ENCODE measurements at regions not wholly inside any gene's neighbourhood (a gene's known extent, or its start where the extent isn't known, plus 50 kb on each side); places are given as distances from the start of the nearest gene placed in this dataset.

DNA sequence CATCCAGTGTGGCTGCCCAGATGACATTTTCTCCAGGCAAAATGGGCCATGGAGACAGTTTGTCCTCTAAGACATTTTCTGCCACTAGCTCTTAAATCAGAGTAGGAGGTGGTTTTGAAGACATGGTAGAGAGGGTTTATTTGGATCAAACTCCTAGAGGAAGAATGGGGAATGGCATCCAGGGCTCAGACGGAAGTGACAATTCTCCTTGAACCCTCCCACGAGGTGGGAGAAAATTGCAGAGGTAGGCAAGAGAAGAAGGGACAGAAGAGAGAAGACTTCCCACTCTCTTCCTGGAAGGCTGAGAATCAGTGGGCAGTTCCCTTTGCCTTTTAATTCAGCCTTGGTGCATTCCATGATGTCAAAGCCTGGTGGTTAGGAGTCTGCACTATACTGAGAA lies 194.0 kb downstream of the SMIM20 start:
- Histone ChIP-seq H3K27ac (no peak overlapping the region), H3K4me1 (peaks cover 0 to 6% (median 0%) of the 10 kb centered on the region in 4 donors), H3K27me3 (no peaks in the 10 kb centered on the region), H3K4me3 (no peak overlapping the region), H3K9me3 (peaks cover under 1 to 6% (median 2%) of the 10 kb centered on the region in 4 donors), H3K36me3 (no peaks in the 10 kb centered on the region)
- ATAC-seq (ENCODE audit: low FRiP score in 2 of 2) (no peak), DNase-seq (no peak)
- whole genome bisulfite sequencing, 2 donors = 67% methylated on average over 2 of the region's 2 CpGs
- TF ChIP-seq POLR2AphosphoS5 (IDR thresholded peaks at IDR 0.05) (no peak), POLR2A (IDR thresholded peaks at IDR 0.05) (no peak), EP300 (IDR thresholded peaks at IDR 0.05) (no peak)
- TF ChIP-seq, protein P1, sequence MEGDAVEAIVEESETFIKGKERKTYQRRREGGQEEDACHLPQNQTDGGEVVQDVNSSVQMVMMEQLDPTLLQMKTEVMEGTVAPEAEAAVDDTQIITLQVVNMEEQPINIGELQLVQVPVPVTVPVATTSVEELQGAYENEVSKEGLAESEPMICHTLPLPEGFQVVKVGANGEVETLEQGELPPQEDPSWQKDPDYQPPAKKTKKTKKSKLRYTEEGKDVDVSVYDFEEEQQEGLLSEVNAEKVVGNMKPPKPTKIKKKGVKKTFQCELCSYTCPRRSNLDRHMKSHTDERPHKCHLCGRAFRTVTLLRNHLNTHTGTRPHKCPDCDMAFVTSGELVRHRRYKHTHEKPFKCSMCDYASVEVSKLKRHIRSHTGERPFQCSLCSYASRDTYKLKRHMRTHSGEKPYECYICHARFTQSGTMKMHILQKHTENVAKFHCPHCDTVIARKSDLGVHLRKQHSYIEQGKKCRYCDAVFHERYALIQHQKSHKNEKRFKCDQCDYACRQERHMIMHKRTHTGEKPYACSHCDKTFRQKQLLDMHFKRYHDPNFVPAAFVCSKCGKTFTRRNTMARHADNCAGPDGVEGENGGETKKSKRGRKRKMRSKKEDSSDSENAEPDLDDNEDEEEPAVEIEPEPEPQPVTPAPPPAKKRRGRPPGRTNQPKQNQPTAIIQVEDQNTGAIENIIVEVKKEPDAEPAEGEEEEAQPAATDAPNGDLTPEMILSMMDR (IDR thresholded peaks at IDR 0.05) = no peak

DNA sequence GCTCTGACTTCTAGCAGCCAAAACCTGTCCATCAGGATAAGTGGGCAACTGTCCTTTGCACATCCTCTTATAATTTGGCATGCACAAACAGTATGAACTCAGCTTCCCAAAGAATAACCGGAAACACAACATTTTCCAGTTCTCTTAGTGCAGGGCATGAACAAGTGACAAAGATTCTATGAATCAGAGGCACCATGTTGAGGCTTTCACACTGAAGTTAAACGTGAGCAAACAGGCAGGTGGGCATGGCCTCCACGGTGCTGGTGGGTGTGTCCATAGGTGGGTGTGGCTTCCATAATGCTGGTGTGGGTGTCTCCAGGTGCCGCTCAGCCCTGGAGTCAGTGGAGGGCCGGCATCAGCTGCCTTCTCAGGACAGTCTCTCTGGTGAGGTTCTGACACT lies 196.5 kb downstream of the SMIM20 start:
- Histone ChIP-seq H3K9me3 (peaks cover 6 to 15% (median 9%) of the 10 kb centered on the region in 4 donors), H3K27me3 (no peaks in the 10 kb centered on the region), H3K4me3 (no peak overlapping the region), H3K27ac (no peak overlapping the region), H3K36me3 (no peaks in the 10 kb centered on the region), H3K4me1 (peaks cover 0 to 6% (median 0%) of the 10 kb centered on the region in 4 donors)
- ATAC-seq (ENCODE audit: low FRiP score in 2 of 2) (no peak), DNase-seq (no peak)
- whole genome bisulfite sequencing, 2 donors = 62 to 69% methylated on average over 2 to 5 of the region's 5 CpGs
- TF ChIP-seq EP300 (IDR thresholded peaks at IDR 0.05) (no peak), POLR2A (IDR thresholded peaks at IDR 0.05) (no peak), POLR2AphosphoS5 (IDR thresholded peaks at IDR 0.05) (no peak)
- TF ChIP-seq, protein P1 (IDR thresholded peaks at IDR 0.05) = no peak

DNA sequence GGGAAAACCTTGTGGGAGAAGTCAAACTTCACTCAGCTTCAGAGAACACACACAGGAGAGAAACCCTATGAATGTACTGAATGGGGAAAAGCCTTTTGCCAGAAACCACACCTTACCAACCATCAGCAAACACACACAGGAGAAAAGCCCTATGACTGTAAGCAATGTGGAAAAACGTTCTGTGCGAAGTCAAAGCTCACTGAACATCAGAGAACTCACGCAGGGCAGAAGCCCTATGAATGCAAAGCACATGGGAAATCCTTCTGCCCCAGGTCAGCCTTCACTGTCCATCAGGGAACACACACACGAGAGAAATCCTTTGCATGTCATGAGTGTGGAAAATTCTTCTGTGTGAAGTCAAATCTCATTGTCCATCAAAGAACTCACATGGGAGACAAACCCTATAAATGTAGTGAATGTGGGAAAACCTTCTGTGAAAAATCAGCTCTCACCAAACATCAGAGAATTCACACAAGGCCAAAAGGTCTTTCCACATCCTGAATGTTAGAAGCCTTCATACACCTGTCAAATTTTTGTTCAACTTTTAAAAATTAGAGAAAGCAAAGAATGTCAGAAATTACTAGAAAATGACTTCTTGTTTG lies 199.4 kb downstream of the SMIM20 start:
- Histone ChIP-seq H3K27me3 (no peaks in the 10 kb centered on the region), H3K4me3 (no peak overlapping the region), H3K36me3 (no peaks in the 10 kb centered on the region), H3K4me1 (no peaks in the 10 kb centered on the region), H3K27ac (no peak overlapping the region), H3K9me3 (peaks cover 6 to 15% (median 9%) of the 10 kb centered on the region in 4 donors)
- TF ChIP-seq, protein P1 (IDR thresholded peaks at IDR 0.05) = no peak
- TF ChIP-seq POLR2A (IDR thresholded peaks at IDR 0.05) (no peak), EP300 (IDR thresholded peaks at IDR 0.05) (no peak), POLR2AphosphoS5 (IDR thresholded peaks at IDR 0.05) (no peak)
- DNase-seq (no peak), ATAC-seq (ENCODE audit: low FRiP score in 2 of 2) (no peak)
- WGBS, 2 donors = 76 to 81% methylated on average over 4 of the region's 4 CpGs

DNA sequence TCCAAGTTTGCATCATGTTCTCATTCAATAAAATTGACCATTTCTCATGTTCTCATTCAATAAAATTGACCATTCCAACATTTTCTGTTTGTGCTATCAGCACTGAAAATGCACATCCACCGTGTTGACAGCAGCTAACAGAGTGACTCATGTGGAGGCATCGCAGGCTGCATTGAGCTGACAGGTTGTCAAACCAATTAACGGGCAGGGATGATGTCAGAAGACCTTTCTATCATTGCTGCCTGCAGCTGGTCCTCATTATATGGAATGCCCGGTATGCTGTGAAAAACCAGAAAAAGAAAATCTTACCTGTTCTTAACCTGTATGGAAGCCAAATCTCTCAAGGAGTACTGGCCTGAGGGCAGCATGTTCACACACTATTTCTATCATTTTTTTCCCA lies 202.0 kb downstream of the SMIM20 start:
- DNase-seq (no peak), ATAC-seq (ENCODE audit: low FRiP score in 2 of 2) (no peak)
- Histone ChIP-seq H3K4me3 (no peak overlapping the region), H3K27me3 (no peaks in the 10 kb centered on the region), H3K36me3 (no peaks in the 10 kb centered on the region), H3K27ac (no peak overlapping the region), H3K4me1 (no peaks in the 10 kb centered on the region), H3K9me3 (peaks cover 6 to 15% (median 9%) of the 10 kb centered on the region in 4 donors)
- TF ChIP-seq EP300 (IDR thresholded peaks at IDR 0.05) (no peak), POLR2A (IDR thresholded peaks at IDR 0.05) (no peak), POLR2AphosphoS5 (IDR thresholded peaks at IDR 0.05) (no peak)
- TF ChIP-seq, protein P1 (IDR thresholded peaks at IDR 0.05) = no peak
- 87 to 89% methylated on average over 4 of the region's 4 CpGs for WGBS, 2 donors
